Stimulated activated CD8-positive, alpha-beta memory T cell treated with anti-CD3 and anti-CD28 coated beads, Interleukin-12 subunit alpha, Interleukin-12 subunit beta, amount 100 ng/mL, for 24 hours (primary cell): ENCODE measurements at regions not wholly inside any gene's neighbourhood (a gene's known extent, or its start where the extent isn't known, plus 50 kb on each side); places are given as distances from the start of the nearest gene placed in this dataset.

Experiments used
- DNase-seq: peaks from one replicate; pipeline ENCODE4 v3.0.0-alpha.2; 2020; ENCODE audit errors: extremely low read depth

DNA sequence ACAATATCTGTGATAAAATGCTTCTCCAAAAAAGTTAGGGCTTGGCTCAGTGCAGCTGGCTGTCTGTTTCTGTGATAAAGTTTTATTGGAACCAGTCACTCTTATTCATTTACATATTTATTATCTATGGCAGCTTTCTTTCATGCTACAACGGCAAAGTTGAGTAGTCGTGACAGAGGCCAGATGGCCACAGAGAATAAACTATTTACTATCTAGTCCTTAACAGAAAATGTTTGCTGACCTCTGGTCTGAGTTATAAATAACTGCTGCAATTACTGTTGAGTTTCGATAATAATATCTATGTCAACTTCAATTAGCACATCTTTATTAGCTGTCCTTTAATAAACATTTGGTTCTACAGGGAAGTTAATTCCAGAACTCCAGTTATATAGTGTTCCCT, 180.2 kb upstream of the RUNX1 start:
- no peak for DNase-seq

DNA sequence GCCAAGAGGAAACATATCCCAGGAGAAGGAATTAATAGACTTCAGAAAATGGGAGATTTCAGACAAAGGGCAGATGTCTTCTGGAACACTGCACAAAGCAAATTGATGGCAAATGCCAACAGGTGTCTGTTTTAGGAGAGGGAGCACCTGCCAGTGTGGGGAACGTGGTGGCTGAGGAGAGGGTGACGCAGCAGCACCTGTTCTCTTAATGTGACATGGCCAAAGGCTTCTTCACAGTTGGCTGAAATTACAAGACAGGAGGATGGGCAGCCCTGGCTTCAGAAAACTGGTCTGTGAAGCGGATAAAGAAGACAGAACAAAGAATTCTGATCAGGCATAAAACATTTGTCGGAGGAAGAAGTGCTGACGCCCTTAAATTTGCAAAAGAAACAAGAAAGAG, 178.7 kb upstream of the RUNX1 start:
- DNase-seq = no peak

DNA sequence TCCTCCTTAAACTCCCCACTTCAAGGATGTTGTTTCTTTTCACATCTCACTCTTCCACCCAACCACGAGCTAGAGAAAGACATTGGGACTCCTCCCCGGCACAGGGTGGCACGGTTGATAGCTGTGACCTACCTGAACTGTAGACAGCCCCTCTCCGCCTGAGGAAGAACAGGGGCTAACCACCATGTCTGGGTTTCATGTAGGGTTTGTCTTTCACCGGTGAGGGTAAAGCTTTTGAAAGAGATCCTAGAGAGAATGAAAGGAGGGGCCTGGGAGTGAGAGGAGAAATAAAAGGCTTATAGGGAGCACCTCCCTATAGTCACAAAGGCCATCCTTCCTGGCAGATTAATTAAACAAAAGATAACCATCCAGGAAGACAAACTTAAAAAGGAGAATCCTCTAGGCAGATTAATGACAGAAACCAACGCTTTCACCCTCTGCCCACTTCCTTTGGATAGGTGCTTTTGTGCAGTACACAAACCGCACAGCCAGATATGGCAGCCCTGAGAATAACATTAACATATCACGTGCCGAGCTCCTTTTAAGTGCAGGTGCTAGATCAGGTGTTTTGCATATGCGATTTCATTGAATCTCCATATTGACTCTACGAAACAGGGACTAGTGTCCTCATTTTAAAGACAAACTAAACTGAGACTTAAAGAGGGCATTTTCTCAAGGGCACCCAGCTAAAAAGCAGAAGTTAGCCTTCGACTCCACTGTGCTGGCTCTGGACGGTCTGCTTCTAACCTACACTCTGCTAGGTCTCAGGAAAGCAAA, 178.1 kb upstream of the RUNX1 start:
- no peak for DNase-seq

DNA sequence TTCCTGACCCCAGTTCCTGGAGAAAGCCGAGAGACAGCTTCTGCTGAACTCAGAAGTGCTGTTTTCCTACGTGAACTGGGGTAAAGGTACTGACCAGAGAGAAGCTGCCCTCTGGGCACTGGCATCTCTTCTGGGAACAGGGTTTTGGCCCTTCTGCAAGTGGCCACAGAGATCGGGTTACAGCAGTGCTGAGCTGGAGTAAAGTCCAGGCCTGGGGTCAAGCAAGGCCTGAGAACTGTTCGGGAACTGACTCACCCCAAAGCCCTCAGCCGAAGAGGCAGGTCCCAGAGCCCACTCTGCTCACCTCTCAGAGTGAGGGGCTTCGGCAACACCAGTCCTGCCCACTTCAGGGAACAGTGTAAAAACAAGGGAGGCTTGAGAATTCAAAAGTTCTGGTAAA, 177.2 kb upstream of the RUNX1 start:
- no peak for DNase-seq

DNA sequence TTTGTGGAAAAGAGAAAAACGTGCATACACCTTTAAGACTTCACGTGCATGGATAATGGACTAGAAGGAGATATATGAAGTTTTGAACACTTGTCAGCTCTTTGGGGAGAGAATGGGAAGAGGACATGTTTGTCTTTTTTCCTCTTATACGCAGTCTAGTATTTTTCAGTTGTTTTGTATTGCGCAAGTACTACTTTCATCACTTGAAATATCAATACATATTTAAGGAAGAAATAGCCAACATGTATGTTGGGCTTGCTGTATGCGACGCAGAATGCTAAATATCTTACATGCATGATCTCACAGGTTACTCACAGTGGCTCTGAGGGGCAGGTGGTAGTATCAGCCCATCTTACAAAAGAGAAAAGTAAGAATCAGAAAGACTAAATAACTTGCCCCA, 176.5 kb upstream of the RUNX1 start:
- no peak for DNase-seq

DNA sequence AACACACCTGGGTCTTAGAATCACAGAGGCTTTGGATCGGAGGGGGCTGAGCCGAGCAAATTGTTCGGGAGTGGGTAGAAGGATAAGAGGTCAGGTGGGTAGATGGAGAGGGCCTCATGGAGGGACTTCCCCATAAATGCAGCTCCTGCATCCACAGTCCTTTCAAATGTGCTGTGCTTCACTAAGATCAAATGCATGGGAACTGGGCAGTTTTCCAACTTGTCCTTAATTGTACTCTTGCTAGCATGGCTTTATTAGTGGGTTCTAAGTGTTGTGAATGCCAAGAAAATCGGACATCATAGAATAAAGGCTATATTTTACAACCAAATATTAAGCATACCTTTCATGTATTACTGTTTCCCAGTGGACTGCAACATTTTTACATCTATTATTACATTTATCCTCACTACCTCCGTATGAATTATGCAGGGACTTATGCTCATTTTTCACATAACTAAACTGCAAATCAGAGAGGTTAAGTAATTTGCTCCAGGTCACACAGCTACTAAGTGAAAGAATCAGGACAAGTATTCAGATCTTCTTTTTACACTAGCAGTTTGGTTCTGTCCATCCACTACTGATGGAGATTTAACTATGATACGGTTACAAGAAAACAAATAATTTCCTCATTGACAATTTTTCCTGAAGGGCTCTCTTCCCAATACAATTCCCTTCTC, 174.5 kb upstream of the RUNX1 start:
- DNase-seq = no peak

DNA sequence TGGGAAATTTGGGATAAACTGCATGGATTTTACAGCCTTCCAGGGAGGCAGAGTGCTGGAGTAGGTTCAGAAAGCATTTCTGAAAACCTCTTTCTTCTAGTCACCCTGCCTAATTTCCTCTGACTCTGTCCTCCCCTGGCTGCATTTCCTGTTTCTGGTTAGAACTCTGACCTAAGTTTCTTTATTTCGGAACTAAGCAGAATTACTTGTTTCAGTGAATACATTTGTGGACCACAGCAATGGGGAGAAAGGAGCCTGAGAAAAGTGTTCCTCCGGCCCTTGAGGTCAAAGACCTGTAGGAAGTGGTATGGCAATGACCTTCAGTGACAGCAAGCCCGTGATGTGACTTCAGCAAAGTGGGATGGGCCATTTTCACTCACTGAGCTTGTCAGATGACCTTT, 173.4 kb upstream of the RUNX1 start:
- DNase-seq = no peak

DNA sequence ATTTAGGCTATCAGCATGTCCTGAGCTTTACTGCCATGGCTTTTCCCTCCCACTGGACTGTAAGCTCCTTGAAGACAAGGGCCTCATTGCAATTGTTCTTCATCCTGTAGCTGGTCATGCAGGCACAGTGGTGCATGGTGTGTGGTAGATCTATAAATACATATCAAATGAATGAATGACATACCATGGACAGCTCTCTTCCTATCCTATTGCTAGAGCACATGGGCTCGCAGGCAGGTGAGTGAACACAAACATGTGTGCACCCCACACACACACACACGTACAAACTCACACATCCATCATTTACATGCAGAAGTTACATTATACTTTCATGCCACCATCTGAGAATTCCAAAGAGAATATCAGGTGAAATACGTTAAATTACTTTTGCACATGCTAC, 172.9 kb upstream of the RUNX1 start:
- DNase-seq = no peak

DNA sequence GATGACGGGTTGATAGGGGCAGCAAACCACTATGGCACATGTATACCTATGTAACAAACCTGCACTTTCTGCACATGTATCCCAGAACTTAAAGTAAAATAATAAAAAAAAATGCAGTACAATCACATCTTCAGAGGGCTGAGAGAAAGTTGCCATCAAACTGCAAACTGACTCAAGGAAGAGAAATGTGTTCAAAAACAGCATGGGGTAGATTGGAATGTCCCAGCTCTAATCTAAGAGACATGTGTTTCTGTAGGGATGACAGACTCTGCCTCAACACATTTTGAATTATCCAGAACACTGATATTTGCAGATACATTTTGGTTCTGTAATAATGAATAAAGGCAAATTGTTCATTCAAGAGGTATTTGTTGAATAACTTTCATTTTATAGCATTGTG, 171.2 kb upstream of the RUNX1 start:
- no peak for DNase-seq

DNA sequence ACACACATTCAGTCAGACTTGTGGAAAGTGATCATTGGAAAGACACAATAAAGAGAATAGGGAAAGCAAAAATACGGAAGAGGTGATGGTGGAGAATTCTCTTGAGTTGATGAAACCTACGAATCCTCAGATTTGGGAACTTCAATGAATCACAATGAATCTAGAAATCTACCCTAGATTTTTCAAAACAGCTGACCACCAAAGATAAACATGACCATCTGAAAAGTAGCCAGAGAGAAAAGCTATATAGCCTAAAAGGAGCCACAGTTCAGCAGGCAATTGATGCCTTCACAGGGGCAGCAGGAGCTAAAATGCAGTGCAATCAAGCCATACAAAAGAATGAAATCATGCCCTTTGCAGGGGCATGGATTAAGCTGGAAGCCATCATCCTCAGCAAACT, 170.6 kb upstream of the RUNX1 start:
- no peak for DNase-seq

DNA sequence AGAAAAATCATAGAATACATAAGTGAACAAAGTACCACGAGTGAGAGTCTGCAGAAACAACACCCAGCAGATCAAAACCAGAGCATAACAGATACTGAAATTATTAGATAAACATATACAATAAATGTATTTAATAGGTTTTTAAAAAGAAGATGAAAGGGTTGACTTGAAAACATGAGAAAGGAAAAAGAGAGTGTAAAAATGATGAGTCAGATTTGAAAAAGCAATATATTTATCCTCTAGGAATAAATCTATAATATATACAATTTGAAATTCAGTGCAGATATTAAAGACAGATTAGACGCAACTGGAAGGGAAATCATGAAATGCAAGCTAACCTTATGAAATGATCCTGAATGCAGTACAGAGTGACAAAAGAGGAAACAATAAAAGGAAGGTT, 170.2 kb upstream of the RUNX1 start:
- DNase-seq = no peak

DNA sequence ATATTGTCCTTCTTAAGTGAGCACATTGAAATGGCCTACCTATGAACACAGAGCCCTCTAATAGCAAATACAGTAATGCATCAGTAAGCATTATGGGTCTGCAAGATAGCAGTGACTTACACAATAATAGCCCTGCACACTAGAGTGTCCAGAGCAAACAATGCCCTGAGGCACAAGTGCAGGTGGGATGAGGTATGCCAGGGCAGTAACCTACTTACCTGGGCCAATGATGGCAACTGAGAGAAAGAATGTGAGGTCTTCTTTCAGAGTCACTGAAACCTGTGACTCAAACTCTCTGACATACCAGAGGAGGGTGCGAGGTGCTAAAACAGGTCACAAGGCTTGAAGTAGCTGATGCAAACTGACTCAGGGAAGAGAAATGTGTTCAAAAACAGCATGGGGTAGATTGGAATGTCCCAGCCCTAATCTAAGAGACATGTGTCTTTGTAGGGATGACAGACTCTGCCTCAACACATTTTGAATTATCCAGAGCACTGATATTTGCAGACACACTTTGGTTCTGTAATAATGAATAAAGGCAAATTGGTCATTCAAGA, 168.5 kb upstream of the RUNX1 start:
- no peak for DNase-seq

DNA sequence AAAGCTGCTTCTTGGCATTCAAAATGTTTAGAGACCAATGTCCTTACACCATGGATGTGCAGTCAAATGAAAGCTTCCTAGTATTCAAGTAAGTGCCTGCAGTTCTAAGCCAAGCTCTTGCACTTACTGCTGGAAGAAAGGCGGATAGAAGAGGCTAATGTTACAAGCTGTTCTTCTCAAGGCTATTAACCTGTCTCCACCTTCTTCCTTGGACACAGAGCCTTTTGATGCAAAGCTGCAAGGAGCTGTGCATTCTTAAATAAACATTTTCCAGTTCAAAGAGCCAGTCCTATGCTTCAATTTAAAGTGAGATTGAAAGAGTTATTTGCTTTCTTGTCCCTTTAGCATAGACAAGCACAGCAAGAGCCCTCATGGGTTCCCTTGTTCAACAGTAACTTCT, 167.9 kb upstream of the RUNX1 start:
- DNase-seq = no peak

DNA sequence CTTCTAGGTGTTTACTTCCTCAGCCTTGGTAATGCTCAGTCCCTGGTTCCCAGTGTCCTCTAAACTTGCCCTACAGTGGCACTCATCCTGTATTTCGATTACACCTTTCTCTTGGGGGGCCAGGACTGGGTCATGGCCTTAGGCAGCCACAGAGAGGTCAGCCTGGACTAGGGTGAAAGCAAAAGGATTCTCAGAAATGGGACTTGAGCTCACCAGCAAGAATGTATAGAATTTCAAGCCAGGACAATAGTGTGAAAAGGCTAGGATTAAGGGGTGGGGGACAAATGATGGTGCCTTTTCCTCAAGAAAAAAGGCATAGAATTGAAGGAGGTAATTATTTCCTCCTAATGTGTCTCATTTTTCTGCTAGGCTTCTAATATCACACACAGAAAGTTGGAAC, 166.8 kb upstream of the RUNX1 start:
- DNase-seq = no peak

DNA sequence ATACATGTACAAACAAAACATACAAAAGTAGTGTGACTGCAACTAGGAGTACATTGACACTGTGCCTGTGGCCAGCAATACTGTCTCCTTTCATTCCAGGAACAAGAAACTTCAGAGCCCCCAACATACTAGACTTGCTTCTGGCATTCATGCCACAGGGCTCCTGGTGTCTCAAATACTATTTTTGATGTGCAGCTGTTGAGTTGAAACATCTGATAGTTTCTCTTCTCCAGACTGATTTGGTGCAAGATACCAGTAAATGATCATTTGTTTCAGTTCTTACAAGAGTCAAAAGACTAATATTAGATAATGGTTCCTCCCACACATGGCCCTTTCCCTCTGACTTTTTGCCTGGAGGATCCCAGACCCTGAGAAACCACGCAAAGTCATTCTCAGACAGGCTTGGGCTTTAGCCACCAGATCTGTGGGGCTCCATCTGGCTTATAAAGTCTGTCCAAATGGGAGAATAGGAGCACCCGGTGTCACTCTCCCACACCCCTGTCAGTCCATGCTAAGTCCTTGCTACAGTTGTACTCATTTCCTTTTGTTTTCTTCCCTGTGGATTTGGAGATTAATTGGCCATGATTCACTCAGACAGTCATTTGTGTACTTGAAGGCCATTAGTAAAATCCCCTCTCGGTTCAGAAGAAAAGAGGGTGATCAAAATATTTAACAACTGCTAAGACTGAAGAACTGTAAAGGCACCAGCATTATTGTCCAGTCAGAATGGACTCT, 163.5 kb upstream of the RUNX1 start:
- no peak for DNase-seq

DNA sequence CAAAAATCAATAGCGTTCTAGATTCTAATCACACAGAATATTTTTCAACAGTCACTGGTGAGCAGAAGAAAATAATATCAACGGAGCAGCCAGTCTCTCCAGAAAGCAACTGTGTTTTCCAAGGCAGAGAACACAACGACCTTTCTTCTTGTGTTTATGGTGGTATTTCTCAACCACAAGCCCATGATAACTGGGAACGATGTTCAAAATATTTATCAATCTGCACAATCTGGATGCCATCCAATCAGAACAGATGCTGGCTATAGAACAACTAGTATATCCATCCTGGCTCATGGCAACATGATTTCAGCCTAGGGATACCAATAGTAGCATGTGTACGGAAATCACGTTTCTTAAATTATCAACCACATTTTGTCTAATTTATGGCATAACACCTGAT, 162.7 kb upstream of the RUNX1 start:
- DNase-seq = no peak

DNA sequence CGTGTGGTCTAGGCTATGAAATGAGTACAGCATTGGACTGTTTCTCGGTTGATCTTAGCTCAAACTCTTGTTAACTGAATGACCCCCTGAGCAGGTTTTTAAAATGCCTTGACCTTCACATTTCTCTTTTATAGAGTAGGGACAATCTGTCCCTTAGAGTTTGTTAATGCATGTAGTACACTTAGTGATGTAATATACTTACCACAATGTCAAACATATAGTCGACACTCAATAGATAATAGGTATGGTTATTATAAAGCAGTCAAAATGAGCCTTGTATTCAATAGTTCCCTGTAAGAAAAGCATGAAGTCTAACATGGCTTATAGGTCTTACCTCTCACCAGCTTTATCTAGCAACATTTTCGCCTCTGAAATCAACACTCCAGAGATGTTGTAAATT, 161.0 kb upstream of the RUNX1 start:
- no peak for DNase-seq

DNA sequence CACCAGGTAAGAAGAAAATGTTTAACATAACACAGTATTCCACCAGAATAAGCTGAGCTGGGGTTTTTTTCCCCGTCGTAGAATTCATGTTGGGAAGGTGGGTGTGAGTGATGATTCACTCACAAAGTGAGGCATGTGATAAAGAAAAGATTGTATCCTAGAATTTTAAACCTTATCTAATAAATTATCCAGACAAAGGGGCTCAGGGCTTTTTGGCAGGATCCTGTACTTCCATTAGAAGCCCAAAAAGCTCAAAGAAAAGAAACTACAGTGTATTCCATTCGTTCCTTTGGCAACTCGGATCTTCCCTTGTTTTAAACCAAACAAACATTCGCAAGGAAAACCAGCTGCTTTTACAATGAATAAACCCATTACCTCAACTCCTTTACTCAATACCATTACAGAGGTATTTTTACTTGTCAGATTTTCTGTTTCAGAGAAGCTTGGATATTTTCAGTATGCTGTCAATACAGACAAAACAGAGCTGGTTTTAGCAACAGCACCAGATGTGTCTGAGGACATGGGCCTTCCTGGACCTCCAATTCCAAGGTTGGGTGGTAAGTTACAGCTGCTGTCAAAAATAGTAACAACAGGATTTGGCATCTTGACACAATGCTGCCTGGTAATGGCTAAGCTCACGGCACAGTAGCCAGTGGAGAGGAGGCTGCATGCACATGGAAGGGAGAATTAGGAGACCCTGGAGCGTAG, 159.9 kb upstream of the RUNX1 start:
- DNase-seq = no peak

DNA sequence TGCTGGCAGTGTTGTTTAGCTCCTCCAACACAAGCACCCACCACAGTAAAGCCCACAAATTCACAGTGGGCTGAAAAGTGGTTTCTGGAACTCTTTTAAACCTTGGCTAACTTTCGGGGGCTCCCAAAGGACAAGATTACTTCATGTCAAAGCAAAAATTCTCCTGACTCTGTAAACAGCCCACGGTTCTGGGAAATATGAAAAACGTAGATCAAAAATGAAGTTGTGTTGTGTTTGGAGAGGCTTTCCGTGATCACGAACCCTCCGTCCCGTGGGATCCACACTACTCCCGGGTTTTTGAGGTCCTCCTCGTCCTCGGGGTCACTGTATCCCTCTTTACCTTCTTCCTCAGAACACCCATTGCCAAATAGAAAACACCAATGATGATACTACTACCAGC, 159.0 kb upstream of the RUNX1 start:
- no peak for DNase-seq

DNA sequence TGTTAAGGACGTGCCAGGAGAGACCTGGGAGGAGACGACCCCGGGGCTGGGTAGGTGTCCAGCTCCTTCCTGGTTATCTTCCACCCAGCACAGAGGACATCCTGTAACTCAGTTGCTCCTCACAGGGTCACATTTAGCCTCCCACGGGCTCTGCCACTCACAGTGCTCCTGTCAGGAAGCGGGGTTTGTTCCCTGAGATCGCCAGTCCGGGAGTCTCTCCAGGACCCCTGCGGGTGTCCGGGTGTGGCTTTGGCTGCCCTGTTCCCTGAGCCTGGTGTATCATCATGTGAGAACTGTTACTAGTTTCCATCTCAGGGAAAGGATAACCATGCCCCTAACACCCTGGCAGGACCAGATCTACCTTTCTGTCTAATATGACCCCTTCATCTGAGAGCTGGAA, 158.2 kb upstream of the RUNX1 start:
- DNase-seq = no peak

DNA sequence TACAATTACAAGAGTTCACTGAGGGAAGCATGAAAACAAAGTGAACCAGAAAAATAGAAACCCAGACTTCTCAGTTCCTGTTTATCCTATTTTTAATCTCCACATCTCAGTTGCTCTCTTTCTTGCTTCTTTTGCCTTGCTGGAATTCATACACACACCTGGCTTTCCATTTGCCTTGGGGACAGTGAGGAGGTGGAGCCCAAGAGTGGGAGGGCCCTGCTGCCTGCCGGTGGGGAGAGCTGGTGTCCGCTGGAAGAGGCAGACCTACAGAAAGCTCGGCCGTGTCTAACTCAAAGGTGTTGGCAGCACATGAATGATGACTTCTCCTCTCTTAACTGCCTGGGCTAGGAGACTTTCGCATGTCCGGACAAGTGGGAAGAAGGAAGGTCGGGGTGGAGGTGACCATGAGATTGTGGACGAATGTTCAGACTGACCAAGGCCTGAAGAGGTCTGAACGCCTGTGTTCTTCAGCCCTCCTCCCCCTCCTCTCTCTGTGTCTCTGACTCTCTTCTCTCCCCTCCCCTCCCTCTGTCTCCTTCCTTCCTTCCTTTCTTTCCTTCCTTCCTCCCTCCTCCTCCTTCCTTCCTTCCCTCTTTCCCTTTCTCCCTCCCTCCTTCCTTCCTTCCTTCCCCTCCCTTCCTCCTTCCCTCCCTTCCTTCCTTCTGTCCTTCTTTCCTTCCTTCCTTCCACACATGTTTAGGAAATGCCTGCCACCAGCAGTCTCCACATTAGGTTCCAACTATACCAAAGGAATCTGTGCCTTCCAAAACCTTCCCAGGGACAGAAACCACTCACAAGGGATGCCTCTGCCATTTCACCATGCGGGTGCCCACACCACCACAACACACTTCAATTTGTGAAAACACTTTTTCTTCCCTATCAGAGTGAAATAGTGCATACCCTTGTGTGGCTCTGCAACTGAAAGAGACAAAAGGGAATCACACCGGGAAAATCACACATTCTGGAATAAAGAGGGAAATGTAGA, 157.3 kb upstream of the RUNX1 start:
- no peak for DNase-seq
